ENCODE measurements at regions not wholly inside any gene's neighbourhood (a gene's known extent, or its start where the extent isn't known, plus 50 kb on each side); places are given as distances from the start of the nearest gene placed in this dataset.

GRCh38 chr7:41315764-41316163 lies 387.1 kb downstream of the INHBA start:
- DNase-seq (ENCODE audit: low read depth in 4 of 4, low spot score in 2 of 4), result no peak

GRCh38 chr7:41313171-41313570 lies 389.7 kb downstream of the INHBA start:
- no peak for DNase-seq (ENCODE audit: low read depth in 4 of 4, low spot score in 2 of 4)

DNA sequence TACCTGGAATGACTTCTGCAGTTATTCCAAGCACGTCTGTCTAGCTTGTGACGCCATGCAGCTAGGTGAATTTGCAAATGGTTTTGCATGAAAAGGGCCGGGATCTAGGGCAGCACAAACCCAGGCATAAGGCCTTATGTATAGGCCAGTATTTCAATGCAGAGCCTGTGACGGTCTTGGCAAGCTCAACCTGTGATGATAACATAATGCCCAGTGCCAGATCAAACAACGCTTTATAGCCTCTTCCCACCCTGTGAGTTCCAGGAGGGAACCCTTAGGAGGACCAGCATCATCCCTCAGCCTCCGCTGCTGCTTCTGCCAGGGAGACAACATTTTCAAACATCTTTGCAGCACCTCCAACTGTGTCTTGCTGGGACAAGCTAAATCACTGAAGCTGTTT lies 390.7 kb downstream of the INHBA start:
- no peak for DNase-seq (ENCODE audit: low read depth in 4 of 4, low spot score in 2 of 4)

DNA sequence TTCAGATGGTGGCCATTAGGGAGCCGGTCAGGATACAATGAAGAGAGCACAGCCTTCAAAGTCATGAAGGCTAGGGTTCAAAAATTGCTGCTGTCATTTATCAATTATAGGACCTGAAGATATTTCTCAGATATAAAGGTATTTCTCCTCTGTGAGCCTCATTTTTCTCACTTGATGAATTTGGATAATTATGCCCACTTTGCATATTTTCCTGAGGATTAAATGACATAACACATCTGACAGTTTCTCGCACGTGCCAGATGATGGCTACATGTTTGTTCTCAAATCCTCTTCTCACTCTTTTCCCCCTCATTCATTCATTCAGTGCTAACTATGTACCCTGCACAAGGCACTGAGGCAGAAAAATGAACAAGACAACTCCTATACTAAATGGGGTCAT lies 391.6 kb downstream of the INHBA start:
- no peak for DNase-seq (ENCODE audit: low read depth in 4 of 4, low spot score in 2 of 4)

DNA sequence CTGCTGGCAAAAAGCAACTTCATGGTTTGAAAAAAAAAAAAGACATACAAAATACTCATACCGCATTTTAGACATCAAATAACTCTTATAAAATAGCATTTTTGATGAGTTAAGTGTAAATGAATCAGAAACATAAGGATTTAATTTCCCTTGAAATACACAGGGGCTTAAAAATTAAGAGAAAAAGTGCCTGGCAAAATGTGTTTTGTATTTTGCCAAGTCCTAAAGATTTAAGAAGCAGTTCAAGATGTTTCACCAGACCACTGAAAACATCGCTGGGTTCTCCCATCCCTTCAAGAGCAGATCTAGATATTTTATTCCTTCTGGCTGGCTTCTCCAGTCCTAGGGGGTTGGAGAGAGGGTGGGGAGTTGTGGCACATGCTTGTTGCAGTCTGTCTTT lies 396.4 kb downstream of the INHBA start:
- DNase-seq (ENCODE audit: low read depth in 4 of 4, low spot score in 2 of 4), result no peak

DNA sequence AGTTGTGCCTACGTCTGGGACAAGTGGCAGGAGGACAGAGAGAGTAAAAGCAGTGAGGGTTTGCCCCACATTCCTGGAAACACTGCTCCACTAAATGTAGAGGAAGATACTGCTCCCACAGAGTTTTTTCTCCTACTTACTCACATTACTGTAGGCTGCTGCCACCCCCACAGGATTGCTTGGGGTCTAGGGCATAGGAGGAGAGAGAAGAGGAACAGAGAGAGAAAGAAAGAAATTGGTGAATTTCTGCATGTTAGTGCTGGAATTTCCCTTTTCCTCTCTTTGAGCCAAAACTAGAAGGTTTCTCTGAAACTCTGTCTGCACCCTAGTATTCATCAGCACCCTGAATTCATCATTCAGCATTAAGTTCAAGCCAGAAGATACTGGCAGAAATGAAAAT lies 397.9 kb downstream of the INHBA start:
- no peak for DNase-seq (ENCODE audit: low read depth in 4 of 4, low spot score in 2 of 4)

- no peak for DNase-seq (ENCODE audit: low read depth in 4 of 4, low spot score in 2 of 4)
These were observed 399.2 kb downstream of the INHBA start for GRCh38 chr7:41303709-41304108.

DNA sequence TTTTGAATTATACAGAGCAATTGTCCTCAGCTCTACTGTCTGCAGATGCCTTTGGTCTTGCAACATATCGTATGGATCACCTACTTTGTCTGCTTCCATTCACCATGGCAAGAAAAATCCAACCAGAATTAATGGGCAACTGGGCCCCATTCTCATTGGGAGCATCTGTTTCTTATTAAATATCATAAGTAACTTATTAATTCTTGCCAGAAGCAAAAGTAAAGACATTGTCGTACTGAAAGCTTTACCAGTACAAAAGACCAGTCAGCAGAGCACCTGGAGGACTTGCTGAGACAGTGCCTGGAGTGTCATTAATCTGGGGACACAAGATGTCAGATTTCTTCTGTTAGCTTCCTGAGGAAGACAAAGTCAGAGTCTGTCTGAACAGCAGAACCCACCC lies 404.5 kb downstream of the INHBA start:
- DNase-seq (ENCODE audit: low read depth in 4 of 4, low spot score in 2 of 4), result no peak

GRCh38 chr7:41297166-41297565 lies 405.7 kb downstream of the INHBA start:
- no peak for DNase-seq (ENCODE audit: low read depth in 4 of 4, low spot score in 2 of 4)

DNA sequence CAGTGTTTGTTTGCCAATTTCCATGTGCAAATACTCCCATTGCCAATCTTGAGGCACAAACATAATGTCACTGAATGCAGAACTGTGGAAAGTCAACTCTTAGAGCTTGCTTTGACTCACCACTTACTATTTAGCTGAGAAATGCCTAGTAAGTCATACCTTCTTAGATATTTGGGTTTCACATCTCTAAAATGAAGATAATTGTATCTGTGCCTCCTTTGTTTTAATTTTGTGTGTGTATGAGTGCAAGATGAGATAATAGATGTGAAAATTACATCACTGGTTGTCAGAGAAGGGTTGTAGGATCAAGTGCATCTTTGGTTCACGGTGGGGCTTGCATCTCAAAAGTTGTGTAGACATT lies 407.5 kb downstream of the INHBA start:
- DNase-seq (ENCODE audit: low read depth in 4 of 4, low spot score in 2 of 4), result no peak

GRCh38 chr7:41294556-41295454 lies 408.1 kb downstream of the INHBA start:
- DNase-seq (ENCODE audit: low read depth in 4 of 4, low spot score in 2 of 4), result no peak

- DNase-seq (ENCODE audit: low read depth in 4 of 4, low spot score in 2 of 4), result no peak
These were observed 410.4 kb downstream of the INHBA start for GRCh38 chr7:41292487-41292886.

GRCh38 chr7:41287559-41288335 lies 415.1 kb downstream of the INHBA start:
- DNase-seq (ENCODE audit: low read depth in 4 of 4, low spot score in 2 of 4), result no peak

GRCh38 chr7:41280491-41280890 lies 422.4 kb downstream of the INHBA start:
- DNase-seq (ENCODE audit: low read depth in 4 of 4, low spot score in 2 of 4), result no peak

- DNase-seq (ENCODE audit: low read depth in 4 of 4, low spot score in 2 of 4), result no peak
These were observed 425.3 kb downstream of the INHBA start for GRCh38 chr7:41277561-41277960.

DNA sequence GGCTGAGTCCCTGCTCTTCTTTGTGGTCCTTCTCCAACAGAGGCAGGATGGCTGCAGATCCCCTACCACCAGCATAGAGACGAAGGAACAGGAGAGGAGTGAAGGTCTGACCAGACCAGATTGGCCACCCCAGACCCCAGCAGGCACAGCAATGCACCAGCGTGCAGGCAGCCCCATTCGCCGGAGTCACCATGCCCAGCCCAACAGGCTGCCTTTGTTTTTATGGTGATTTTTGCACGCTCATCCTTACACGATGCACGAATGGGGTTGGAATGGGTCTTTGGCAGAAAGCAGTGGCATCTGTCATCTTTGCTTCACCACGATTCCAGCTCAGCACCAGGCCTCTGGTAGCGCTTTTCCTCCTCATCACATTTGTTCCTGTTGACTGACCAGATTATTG lies 427.6 kb downstream of the INHBA start:
- DNase-seq (ENCODE audit: low read depth in 4 of 4, low spot score in 2 of 4), result no peak

GRCh38 chr7:41274179-41274578 lies 428.7 kb downstream of the INHBA start:
- DNase-seq (ENCODE audit: low read depth in 4 of 4, low spot score in 2 of 4), result no peak

DNA sequence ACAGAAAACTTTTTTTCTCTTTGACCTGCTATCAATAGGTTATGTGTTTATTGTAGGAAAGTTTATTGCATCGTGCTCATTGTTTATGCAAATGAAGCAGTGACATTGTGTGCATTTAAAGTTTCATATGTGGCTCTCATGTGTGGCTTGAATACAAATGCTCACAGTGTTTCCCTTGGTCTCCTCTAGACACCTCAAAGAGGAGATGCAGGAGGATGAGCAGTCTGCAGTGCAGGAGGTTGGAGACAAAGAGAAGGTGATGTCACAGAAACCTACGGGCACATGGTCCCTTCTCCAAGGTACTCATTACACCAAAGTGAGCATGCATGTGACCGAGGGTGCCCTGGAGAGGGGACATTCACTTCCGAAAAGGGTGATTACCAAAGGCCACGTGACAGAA lies 430.2 kb downstream of the INHBA start:
- no peak for DNase-seq (ENCODE audit: low read depth in 4 of 4, low spot score in 2 of 4)

DNA sequence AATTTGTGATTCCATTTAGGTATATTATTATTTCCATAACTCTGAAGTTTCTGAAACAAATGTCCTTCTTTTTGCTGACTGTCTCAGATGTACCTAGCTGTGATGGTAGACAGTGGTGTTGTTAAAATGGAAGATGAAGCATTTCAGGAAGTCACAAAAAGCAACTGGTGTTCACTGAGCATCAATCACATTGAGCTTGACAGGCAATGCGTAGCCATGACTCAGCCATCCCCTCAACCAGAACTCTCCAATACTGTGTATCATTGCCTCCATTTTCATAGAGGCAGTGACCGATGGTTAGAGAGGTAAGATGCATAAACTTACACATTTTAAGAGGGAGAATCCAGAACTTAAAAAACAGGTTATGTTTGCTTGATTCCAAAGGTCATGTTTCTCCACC lies 434.0 kb downstream of the INHBA start:
- DNase-seq (ENCODE audit: low read depth in 4 of 4, low spot score in 2 of 4), result no peak

DNA sequence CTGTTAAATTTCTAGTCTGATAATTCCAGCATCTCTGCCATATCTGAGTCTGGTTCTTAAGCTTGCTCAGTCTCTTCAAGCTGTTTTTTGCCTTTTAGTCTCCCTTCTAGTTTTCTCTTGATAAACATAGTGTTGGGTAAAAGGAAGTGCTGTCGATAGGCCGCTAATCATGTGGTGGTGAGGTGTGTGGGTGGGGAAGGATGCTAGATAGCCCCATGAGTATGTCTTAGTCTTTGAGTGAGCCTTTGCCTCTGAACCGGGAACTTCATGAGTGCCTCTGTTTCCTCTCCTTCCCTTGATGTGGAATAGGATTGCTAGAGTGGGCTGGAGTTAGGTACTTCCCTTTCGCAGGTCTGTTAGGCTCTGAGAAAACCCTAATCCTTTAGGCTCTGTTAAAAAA lies 441.8 kb downstream of the INHBA start:
- no peak for DNase-seq (ENCODE audit: low read depth in 4 of 4, low spot score in 2 of 4)

- no peak for DNase-seq (ENCODE audit: low read depth in 4 of 4, low spot score in 2 of 4)
These were observed 445.2 kb downstream of the INHBA start for GRCh38 chr7:41257660-41258059.
